Mucosa of rectum (tissue), 2 donors: ENCODE measurements at regions not wholly inside any gene's neighbourhood (a gene's known extent, or its start where the extent isn't known, plus 50 kb on each side); places are given as distances from the start of the nearest gene placed in this dataset.

Experiments
- H3K27ac ChIP-seq, 2 donors: one replicate each; pipeline ENCODE4 v1.7.0; 2013; ENCODE audit warnings: inconsistent platforms in 2 of 2, low read depth in 2 of 2, low read length in 2 of 2
- H3K27me3 ChIP-seq, 2 donors: one replicate each; pipeline ENCODE4 v1.7.0; 2013; ENCODE audit warnings: low read length in 2 of 2; ENCODE audit not compliant: control insufficient read depth in 2 of 2, insufficient read depth in 2 of 2
- H3K36me3 ChIP-seq, 2 donors: one replicate each; pipeline ENCODE4 v1.7.0; 2013; ENCODE audit warnings: low read length in 2 of 2; ENCODE audit not compliant: control insufficient read depth in 2 of 2, insufficient read depth in 2 of 2
- H3K4me1 ChIP-seq, 2 donors: one replicate each; pipeline ENCODE4 v1.7.0; 2013; ENCODE audit warnings: low read length in 2 of 2, mild to moderate bottlenecking in 1 of 2; ENCODE audit not compliant: control insufficient read depth in 2 of 2, insufficient read depth in 2 of 2
- H3K4me3 ChIP-seq, 2 donors: one replicate each; pipeline ENCODE4 v1.7.0; 2013; ENCODE audit warnings: low read length in 2 of 2
- H3K9ac ChIP-seq, 2 donors: one replicate each; pipeline ENCODE4 v1.7.0; 2013; ENCODE audit warnings: low read length in 2 of 2, low read depth in 1 of 2, mild to moderate bottlenecking in 1 of 2
- H3K9me3 ChIP-seq, 2 donors: one replicate each; pipeline ENCODE4 v1.7.0; 2013; ENCODE audit warnings: low read length in 2 of 2; ENCODE audit not compliant: control insufficient read depth in 2 of 2
- donor health status: healthy.
- donor health status: Normal muscosa, but diverticular disease.

DNA sequence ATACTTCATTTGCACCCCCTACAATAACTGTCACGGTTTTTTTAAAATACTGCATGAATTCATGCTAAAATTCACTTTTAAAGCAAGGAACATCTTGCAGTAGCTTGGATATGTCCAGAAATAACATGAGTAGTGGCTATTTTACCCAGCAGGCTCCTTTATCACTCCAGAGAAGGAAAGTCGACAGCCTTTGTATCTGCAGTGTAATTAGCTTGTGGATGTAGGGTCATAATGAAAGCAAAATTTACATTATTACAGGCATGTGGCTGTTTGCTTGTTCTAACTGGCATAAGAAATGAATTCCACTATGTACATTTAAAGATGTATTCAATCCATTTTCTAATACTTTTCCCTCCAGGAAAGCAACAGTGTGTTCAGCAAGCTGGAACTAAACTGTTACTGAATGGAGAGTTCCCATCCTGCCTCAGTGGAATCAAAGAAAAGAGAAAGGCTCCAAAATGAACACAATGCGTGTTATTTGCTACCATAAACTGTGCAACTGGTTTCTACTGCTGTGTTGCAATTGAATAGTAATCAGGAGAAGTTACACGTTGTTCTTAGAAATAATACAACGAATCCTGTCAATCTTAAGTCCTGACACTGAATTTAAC lies 321.2 kb upstream of the VRK2 start:
- H3K9ac ChIP-seq, result no peak overlapping the region

DNA sequence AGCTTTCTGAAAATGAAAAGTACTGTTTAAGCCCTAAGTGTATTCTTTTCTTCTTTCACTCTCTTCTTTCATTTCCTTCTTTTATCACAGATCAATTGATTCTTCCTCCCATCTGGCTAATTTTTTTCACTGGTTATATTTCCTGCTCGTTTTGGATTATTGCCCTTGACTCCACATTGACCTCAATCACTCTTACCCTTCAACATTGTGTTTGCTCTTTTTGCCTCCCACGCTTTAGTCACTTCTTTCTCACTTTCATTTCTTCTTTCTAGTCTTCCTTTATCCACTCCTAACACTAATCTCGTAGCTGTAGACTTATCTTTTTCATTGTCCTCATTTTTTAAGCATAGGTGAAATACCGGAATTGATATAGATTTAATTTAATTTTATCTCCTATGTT lies 320.3 kb upstream of the VRK2 start:
- H3K36me3 ChIP-seq, result no peaks in the 10 kb centered on the region
- H3K4me1 ChIP-seq, result no peaks in the 10 kb centered on the region
- H3K9me3 ChIP-seq, result no peaks in the 10 kb centered on the region
- no peak overlapping the region for H3K27ac ChIP-seq
- no peaks in the 10 kb centered on the region for H3K27me3 ChIP-seq
- no peak overlapping the region for H3K9ac ChIP-seq
- no peak overlapping the region for H3K4me3 ChIP-seq

More for the DNA sequence above, 321.2 kb upstream of the VRK2 start:
- Histone ChIP-seq H3K27me3 (no peaks in the 10 kb centered on the region), H3K9me3 (no peaks in the 10 kb centered on the region), H3K36me3 (no peaks in the 10 kb centered on the region), H3K4me1 (no peaks in the 10 kb centered on the region), H3K4me3 (no peak overlapping the region), H3K27ac (no peak overlapping the region)

DNA sequence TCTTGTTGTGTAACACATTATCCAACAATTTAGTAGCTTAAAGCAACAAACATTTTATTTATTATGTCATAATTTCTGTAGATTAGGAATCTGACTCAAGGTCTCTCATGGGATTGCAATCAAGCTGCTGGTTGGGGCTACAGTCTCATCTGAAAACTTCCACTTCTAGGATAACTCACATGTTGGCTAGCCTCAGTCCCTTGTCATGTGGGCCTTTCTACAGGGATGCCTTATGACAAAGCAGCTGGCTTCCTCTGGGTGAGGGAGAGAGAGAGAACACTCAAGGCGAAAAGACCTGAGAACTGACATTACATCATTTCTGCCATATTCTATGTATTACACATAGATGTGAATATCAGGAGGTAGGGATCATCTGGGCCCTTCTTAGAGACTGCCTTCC lies 317.9 kb upstream of the VRK2 start:
- H3K36me3 ChIP-seq, result no peaks in the 10 kb centered on the region
- no peak overlapping the region for H3K9ac ChIP-seq
- H3K27ac ChIP-seq, result no peak overlapping the region
- no peak overlapping the region for H3K4me3 ChIP-seq
- no peaks in the 10 kb centered on the region for H3K27me3 ChIP-seq
- no peaks in the 10 kb centered on the region for H3K4me1 ChIP-seq
- H3K9me3 ChIP-seq, result no peaks in the 10 kb centered on the region

DNA sequence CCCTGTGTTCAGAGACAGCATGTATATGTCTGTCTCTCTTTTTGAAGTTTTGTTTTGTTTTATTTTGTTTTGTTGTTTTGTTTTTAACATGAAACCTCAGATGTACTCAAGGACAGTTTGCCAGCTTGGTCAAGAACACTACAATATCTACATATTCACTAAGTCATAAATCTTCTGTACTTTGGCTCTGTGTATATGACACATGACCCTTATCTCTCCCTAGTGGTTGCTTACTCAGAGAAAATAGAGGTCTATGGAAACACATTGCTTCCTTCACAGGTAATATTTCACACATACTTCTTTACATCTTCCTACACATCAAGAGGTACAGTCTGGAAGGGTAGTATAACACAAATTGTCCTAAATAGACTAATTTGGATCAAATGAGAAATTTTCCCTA lies 312.6 kb upstream of the VRK2 start:
- H3K27me3 ChIP-seq, result no peaks in the 10 kb centered on the region
- H3K9ac ChIP-seq, result no peak overlapping the region
- no peak overlapping the region for H3K4me3 ChIP-seq
- H3K4me1 ChIP-seq, result no peaks in the 10 kb centered on the region
- H3K9me3 ChIP-seq, result no peaks in the 10 kb centered on the region
- no peak overlapping the region for H3K27ac ChIP-seq
- no peaks in the 10 kb centered on the region for H3K36me3 ChIP-seq

DNA sequence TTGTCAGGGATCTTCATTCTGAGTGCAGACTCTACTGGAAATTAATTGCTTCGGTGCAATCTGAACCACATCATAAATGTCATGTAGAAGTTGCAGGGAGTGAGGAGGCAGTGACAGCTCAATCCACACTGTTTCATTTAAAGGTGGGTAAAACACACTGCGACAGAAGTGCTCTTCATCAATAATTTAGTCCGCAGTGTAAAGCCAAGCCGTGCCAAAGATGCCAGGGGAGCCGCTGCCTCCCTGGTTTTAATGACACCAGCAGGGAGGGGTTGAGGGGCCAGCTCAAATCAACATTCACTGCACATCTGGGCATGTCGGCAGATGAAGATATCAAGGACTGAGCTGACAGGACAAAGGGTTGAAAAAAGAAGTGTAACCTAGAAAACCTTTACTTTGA lies 305.7 kb upstream of the VRK2 start:
- Histone ChIP-seq H3K4me3 (no peak overlapping the region), H3K36me3 (no peaks in the 10 kb centered on the region), H3K9me3 (no peaks in the 10 kb centered on the region), H3K27ac (no peak overlapping the region), H3K27me3 (no peaks in the 10 kb centered on the region), H3K9ac (no peak overlapping the region), H3K4me1 (no peaks in the 10 kb centered on the region)

DNA sequence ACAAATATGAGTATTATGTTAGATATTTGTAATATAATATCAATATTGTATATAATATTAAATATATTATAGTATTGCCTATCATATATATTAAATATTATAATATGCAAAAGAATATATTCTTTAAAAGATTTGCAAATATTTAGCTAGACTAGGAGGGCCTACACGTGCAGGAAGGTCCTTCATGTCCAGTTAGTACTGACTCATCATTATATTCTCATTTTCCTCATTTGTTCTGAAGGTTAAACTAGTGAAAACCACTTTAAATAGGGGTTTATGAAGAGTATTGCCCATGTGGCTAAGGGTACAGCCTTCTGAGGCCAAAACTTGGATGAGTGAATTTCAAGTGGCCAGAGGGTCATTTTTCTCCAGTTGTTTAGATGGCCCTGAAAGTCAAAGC lies 293.0 kb upstream of the VRK2 start:
- no peak overlapping the region for H3K4me3 ChIP-seq
- H3K9ac ChIP-seq, result no peak overlapping the region
- no peaks in the 10 kb centered on the region for H3K9me3 ChIP-seq
- H3K27ac ChIP-seq, result no peak overlapping the region
- no peaks in the 10 kb centered on the region for H3K4me1 ChIP-seq
- H3K36me3 ChIP-seq, result no peaks in the 10 kb centered on the region
- no peaks in the 10 kb centered on the region for H3K27me3 ChIP-seq

DNA sequence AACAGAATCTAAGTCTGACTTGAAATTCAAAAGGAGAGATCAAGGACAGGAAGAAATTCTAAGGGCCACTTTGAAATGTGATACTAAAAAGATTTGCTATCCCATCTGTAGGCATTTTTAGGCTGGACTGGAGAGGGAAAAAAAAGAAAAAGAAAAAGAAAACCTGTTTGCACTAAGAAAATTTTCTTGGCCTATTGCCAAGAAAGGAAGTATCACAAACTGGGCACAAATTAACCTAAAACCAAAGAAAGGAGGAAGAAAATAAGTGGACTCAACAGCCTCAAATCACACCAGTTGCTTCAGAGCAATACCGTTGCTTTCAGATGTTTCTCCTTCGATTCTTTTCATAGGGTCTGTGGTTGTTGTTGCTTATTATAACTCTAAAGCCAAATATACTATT lies 287.9 kb upstream of the VRK2 start:
- H3K9ac ChIP-seq, result no peak overlapping the region
- H3K27ac ChIP-seq, result no peak overlapping the region
- H3K4me3 ChIP-seq, result no peak overlapping the region
- H3K4me1 ChIP-seq, result peaks cover 0 to 10% of the 10 kb centered on the region in 2 donors
- H3K27me3 ChIP-seq, result no peaks in the 10 kb centered on the region
- H3K36me3 ChIP-seq, result no peaks in the 10 kb centered on the region
- H3K9me3 ChIP-seq, result no peaks in the 10 kb centered on the region

DNA sequence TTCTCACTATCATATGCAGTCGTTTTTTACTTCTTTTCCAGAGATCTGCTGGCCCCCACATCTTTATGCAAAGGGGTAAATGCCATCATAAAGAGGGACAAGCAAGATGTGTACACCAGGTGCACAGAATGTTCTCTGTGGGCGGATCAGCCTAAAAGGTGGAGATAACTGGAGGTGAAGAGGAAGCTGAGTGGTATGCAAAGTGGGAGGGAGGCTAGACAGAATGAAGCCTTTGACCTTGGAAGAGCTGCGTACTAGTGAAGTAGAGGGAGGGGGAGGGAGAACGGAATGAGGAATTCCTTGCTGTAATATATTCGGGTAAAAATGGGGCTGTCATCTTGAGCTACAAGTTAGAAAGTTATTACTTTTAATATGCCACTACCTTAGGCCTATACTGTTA lies 287.5 kb upstream of the VRK2 start:
- H3K9me3 ChIP-seq, result no peaks in the 10 kb centered on the region
- no peaks in the 10 kb centered on the region for H3K36me3 ChIP-seq
- H3K4me1 ChIP-seq, result peaks cover 0 to 10% of the 10 kb centered on the region in 2 donors
- no peak overlapping the region for H3K27ac ChIP-seq
- H3K9ac ChIP-seq, result no peak overlapping the region
- H3K4me3 ChIP-seq, result no peak overlapping the region
- H3K27me3 ChIP-seq, result no peaks in the 10 kb centered on the region

DNA sequence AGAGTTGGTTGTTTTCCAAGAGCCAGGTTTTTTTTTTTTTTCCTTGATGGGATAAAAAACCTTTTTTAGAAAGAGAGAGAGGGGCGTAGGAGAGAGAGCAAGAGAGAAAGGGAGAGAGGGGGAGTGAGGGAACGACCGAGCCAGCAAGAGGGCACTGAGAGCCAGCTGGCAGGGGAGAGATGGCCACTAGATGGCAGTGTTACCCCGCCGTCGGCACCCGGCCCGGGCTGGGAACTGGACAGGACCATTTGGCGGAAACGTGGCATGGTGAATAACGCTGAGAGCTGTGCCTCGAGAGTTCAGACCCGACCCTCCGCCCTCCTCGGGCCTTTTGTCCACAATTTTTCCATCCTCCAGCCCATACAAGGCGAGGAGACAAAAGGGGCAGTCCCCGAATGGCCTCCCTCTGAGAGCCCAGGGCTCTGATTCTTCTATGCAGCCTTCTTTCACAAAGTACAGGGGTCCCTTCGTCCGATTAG lies 286.7 kb upstream of the VRK2 start:
- H3K27ac ChIP-seq, result no peak overlapping the region
- no peaks in the 10 kb centered on the region for H3K9me3 ChIP-seq
- H3K27me3 ChIP-seq, result no peaks in the 10 kb centered on the region
- H3K36me3 ChIP-seq, result no peaks in the 10 kb centered on the region
- no peak overlapping the region for H3K9ac ChIP-seq
- H3K4me3 ChIP-seq, result peak overlapping the region; percentile 47 to 59
- peaks cover 0 to 10% of the 10 kb centered on the region in 2 donors for H3K4me1 ChIP-seq

DNA sequence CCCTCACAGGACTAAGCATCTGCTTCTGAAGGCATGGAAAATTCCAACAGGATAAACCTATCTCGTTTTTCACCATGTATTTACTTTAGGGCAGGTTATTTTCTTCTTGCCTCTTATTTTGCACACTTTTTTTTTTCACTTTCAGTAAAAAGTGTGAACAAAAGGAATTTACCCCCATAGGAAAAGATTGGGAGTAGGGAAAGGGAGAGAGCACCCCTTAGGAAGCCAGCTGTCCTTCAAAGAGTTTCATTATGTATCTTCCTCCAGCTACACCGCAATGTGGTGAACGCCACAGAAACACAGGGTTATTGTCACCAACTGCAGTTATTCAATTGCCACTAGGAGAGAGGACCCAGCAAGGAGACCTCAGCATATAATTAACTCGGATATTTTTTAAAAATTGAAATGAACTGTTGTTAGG lies 286.2 kb upstream of the VRK2 start:
- Histone ChIP-seq H3K27ac (no peak overlapping the region), H3K9me3 (no peaks in the 10 kb centered on the region), H3K9ac (no peak overlapping the region), H3K4me3 (no peak overlapping the region), H3K27me3 (no peaks in the 10 kb centered on the region), H3K4me1 (peaks cover 0 to 10% of the 10 kb centered on the region in 2 donors), H3K36me3 (no peaks in the 10 kb centered on the region)

DNA sequence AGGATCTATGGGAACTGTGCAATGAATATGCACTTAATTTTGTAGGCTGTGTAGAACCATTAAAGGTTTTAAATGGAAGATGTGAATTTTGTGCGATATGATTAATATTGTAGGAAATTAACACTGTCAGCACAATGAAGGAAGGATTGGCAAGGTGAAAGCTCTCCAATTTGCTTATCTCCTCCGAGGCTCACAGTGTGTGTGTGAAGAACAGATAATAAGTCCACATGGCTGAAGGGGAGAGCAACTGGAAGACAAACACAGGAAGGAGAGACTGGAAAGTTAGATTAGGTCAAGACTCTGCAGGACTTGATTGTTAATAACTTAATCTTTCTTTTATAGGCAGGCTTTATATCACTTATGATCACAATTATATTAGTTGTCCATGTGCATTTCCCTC lies 269.7 kb upstream of the VRK2 start:
- no peak overlapping the region for H3K27ac ChIP-seq
- no peak overlapping the region for H3K9ac ChIP-seq
- H3K27me3 ChIP-seq, result no peaks in the 10 kb centered on the region
- H3K9me3 ChIP-seq, result no peaks in the 10 kb centered on the region
- no peak overlapping the region for H3K4me3 ChIP-seq
- no peaks in the 10 kb centered on the region for H3K36me3 ChIP-seq
- H3K4me1 ChIP-seq, result no peaks in the 10 kb centered on the region
